ENCODE measurements at regions not wholly inside any gene's neighbourhood (a gene's known extent, or its start where the extent isn't known, plus 50 kb on each side); places are given as distances from the start of the nearest gene placed in this dataset.

DNA sequence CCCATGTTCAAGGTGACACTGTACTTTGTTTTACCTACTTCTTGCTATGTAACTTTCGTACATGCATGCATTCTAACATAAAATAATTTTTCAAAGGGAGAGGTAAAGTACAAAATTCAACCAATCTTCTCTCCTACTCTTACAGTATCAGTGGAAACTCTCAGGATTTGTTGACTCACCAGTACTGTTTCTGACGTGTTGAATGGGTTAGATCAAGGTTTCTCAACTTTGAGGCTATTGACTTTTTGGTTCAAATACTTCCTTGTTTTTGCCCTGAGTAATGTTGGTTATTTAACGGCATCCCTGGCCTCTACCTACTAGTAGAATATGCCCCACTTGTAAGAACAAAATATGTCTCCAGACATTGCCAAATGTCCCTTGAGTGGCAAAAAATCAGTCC, 94.6 kb upstream of the SMAD1 start:
- ATAC-seq (ENCODE audit: low read depth) (no peak), DNase-seq (ENCODE audit: low spot score in 2 of 2) (no peak)
- Mint-ChIP-seq H3K27me3 (peaks cover 15% of the 10 kb centered on the region), H3K36me3 (no peaks in the 10 kb centered on the region), H3K27ac (no peak overlapping the region), H3K9me3 (peaks cover 5% of the 10 kb centered on the region), H3K4me1 (no peaks in the 10 kb centered on the region), H3K4me3 (no peak overlapping the region)

DNA sequence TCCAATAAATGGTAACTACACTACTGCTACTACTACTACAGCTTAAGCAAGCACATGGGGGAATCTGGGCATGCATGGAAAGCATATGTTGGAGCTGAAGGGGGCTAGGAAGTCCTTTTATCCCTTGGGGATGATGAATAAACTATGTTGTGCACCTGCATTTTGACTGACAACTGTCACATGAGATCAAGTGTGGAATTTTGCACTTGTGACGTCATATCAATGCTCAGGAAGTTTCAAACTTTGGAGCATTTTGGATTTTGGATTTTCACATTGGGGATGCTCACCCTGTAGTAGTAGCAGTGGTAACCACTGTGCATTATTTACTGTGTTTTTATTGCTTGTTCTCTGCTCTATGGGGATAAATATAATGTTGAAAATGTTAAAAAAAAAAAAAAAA, 100.5 kb upstream of the SMAD1 start:
- DNase-seq (ENCODE audit: low spot score in 2 of 2) (no peak), ATAC-seq (ENCODE audit: low read depth) (no peak)
- no peaks in the 10 kb centered on the region for H3K4me1 Mint-ChIP-seq
- H3K27ac Mint-ChIP-seq = no peak overlapping the region
- H3K4me3 Mint-ChIP-seq = no peak overlapping the region
- H3K9me3 Mint-ChIP-seq = peaks cover 5% of the 10 kb centered on the region
- peaks cover 3% of the 10 kb centered on the region for H3K27me3 Mint-ChIP-seq
- H3K36me3 Mint-ChIP-seq = no peaks in the 10 kb centered on the region

DNA sequence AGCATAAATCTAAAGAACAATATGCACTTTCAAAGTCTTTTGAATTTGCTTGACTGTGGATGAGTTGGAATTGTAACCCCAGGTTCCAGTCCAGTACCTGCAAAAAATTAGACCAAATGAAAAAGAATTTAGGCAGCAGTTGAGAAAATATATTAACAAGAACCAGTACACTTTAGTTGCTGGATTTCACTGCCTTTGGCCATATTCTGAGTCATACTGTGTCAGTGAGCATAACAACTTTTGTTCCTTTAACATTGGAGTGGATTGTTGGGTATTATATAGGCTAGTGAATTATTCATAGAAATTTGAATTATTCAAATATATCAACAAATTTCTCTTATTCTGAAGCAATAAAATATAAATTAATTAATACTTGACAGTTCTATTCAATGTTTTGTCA, 101.5 kb upstream of the SMAD1 start:
- Mint-ChIP-seq H3K36me3 (no peaks in the 10 kb centered on the region), H3K4me1 (no peaks in the 10 kb centered on the region), H3K9me3 (peaks cover 4% of the 10 kb centered on the region), H3K27ac (no peak overlapping the region), H3K27me3 (peaks cover 3% of the 10 kb centered on the region), H3K4me3 (no peak overlapping the region)
- no peak for DNase-seq (ENCODE audit: low spot score in 2 of 2)
- ATAC-seq (ENCODE audit: low read depth) = no peak

DNA sequence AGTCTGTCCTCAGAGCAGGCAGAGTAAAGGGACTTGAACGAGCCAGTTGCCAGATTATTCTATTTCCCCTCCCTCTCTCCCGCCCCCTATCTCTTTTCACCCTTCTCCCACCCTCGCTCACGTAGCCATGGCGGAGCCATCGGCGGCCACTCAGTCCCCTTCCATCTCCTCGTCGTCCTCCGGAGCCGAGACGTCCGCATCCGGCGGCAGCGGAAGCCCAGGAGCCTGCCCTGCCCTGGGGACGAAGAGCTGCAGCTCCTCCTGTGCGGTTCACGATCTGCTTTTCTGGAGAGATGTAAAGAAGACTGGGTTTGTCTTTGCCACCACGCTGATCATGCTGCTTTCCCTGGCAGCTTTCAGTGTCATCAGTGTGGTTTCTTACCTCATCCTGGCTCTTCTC, 106.2 kb upstream of the SMAD1 start:
- Mint-ChIP-seq H3K36me3 (peaks cover under 1% of the 10 kb centered on the region), H3K4me3 (no peak overlapping the region), H3K4me1 (no peaks in the 10 kb centered on the region), H3K27ac (no peak overlapping the region), H3K9me3 (no peaks in the 10 kb centered on the region), H3K27me3 (peaks cover 2% of the 10 kb centered on the region)
- DNase-seq (ENCODE audit: low spot score in 2 of 2) = no peak
- ATAC-seq (ENCODE audit: low read depth) = no peak

DNA sequence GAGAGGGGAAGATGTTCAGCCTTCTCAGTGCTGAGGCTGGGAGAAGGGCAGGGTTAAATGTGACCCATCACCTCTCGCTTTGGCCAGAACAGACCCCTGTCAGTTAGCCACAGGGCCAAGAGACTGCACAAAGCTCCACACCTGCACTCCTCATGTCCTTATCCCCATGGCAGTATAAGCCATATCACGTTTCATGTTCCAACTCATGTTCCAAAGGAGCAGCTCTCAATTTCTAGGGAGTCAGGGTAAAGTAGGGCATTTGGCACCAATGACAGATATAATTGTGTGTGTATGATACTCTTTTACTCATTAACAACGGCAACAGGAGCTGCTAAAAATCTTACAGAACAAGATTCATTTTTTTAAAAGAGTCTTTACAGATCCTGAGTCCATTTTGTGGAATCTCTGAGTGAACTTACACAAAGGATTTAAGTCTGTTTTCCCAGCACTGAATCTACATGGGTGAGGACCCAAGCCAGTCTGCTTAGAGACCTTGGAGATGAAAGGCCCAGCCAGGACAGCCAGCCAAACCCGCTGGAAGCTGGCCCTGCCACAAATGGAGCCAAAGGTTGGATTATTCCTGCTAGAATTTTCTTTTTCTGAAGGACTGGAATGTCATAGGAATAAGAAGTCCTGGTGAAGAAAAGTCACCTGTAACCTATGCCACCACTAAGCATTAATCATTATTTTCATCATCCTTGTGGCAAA, 129.1 kb upstream of the SMAD1 start:
- Mint-ChIP-seq H3K4me3 (no peak overlapping the region), H3K4me1 (no peaks in the 10 kb centered on the region), H3K9me3 (peaks cover 4% of the 10 kb centered on the region), H3K36me3 (no peaks in the 10 kb centered on the region), H3K27ac (no peak overlapping the region), H3K27me3 (peaks cover 8% of the 10 kb centered on the region)
- ATAC-seq (ENCODE audit: low read depth) = no peak
- DNase-seq (ENCODE audit: low spot score in 2 of 2) = no peak

DNA sequence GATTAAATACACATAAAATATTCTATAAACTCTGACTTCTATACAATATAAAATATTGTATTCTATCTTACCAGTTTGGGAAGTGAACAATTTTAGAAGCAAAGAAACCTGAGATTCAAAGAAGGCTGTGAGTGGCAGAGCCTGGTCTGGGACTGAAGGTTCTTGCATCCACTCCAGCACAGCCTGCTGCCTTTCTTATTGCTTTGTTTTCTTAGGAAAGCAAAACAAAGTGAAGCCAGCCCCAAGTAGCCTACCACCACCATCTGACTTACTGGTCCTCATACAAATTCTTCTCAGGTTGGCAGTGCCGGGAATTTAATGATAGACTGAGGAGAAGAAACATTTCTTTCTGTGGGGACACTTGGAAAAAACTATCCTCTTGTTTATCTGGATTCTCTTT, 129.7 kb upstream of the SMAD1 start:
- H3K4me1 Mint-ChIP-seq = no peaks in the 10 kb centered on the region
- peaks cover 2% of the 10 kb centered on the region for H3K9me3 Mint-ChIP-seq
- H3K36me3 Mint-ChIP-seq = no peaks in the 10 kb centered on the region
- ATAC-seq (ENCODE audit: low read depth) (no peak), DNase-seq (ENCODE audit: low spot score in 2 of 2) (no peak)
- no peak overlapping the region for H3K4me3 Mint-ChIP-seq
- no peak overlapping the region for H3K27ac Mint-ChIP-seq
- H3K27me3 Mint-ChIP-seq = peaks cover 8% of the 10 kb centered on the region

DNA sequence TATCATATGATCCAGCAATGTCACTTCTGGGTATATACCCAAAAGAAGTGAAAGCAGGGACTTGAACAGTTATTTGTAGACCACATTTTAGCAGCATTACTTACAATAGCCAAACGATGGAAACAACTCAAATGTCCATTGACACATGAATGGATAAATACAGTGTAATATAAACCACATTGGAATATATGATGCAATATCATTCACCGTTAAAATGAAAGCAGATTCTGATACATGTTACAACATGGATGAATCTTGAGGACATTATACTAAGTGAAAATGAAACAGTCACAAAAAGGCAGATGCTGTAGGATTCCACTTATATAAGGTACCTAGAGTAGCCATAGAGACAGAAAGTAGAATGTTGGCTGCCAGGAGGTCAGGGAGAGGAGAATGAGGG, 130.5 kb upstream of the SMAD1 start:
- peaks cover 2% of the 10 kb centered on the region for H3K9me3 Mint-ChIP-seq
- ATAC-seq (ENCODE audit: low read depth) (no peak), DNase-seq (ENCODE audit: low spot score in 2 of 2) (no peak)
- no peak overlapping the region for H3K27ac Mint-ChIP-seq
- H3K27me3 Mint-ChIP-seq = peaks cover 10% of the 10 kb centered on the region
- no peak overlapping the region for H3K4me3 Mint-ChIP-seq
- no peaks in the 10 kb centered on the region for H3K36me3 Mint-ChIP-seq
- no peaks in the 10 kb centered on the region for H3K4me1 Mint-ChIP-seq

DNA sequence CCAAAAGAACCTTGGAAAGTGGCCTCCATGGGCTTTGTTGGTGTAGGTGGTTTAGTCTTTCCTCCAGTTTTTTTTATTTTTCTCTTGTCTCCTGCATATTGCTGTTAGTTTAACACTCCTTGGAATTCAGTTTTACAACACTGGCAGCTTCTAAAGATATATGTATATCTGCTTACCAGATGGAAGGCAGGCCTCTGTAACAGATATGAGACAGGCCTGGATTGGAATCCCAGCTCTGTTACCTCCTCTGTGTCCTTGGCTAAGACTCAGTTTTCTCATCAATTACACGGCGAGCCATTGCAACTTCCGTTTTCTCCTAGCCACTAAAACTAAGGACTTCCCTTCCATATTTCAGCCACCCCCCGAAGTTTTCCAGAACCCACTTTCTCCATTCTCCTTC, 133.4 kb upstream of the SMAD1 start:
- ATAC-seq (ENCODE audit: low read depth) (no peak), DNase-seq (ENCODE audit: low spot score in 2 of 2) (no peak)
- Mint-ChIP-seq H3K4me3 (no peak overlapping the region), H3K36me3 (no peaks in the 10 kb centered on the region), H3K27ac (no peak overlapping the region), H3K9me3 (peaks cover 2% of the 10 kb centered on the region), H3K4me1 (no peaks in the 10 kb centered on the region), H3K27me3 (peaks cover 10% of the 10 kb centered on the region)

DNA sequence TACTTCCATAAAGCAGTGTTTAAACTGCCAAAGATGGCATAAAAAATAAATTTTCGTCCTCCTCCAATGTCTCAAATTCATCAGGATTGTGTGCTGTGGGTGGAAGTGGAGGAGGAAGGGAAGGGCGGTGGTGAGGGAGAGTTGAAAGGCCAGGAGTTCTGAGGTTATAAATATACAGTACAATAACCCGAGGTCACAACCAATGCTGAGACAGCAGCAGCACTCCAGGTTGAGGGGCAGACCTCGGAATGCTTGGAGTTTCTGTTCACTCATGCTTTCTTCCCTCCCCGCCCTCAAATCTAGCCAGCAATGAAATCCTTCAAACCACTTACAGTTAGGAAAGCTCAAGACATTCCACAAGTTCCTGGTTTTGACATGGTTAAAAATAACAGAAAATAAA, 134.0 kb upstream of the SMAD1 start:
- DNase-seq (ENCODE audit: low spot score in 2 of 2) (no peak), ATAC-seq (ENCODE audit: low read depth) (no peak)
- Mint-ChIP-seq H3K4me3 (no peak overlapping the region), H3K27me3 (peaks cover 10% of the 10 kb centered on the region), H3K9me3 (peaks cover 2% of the 10 kb centered on the region), H3K4me1 (no peaks in the 10 kb centered on the region), H3K27ac (no peak overlapping the region), H3K36me3 (no peaks in the 10 kb centered on the region)

DNA sequence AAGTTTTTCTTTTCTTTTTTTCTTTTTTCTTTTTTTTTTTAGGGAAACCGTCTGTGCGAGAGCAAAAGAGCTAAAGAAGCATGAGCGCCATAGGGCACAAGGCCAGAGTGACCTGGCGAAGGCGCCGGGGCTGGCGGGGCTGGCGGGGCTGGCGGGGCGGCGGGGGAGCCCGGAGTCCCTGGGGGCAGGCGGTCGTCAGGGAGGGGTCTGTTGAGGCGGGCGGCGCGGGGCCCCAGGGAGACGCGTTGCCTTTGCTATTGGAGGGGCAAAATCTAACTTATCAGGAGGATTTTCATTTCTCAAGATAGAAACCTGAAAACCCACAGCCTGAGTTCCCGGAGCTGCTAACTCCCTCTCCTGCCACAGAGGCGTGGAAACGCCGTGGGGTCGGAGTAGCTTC, 135.6 kb upstream of the SMAD1 start:
- Mint-ChIP-seq H3K36me3 (no peaks in the 10 kb centered on the region), H3K9me3 (peaks cover 2% of the 10 kb centered on the region), H3K27me3 (peaks cover 13% of the 10 kb centered on the region), H3K4me1 (no peaks in the 10 kb centered on the region), H3K4me3 (no peak overlapping the region), H3K27ac (no peak overlapping the region)
- no peak for DNase-seq (ENCODE audit: low spot score in 2 of 2)
- no peak for ATAC-seq (ENCODE audit: low read depth)

DNA sequence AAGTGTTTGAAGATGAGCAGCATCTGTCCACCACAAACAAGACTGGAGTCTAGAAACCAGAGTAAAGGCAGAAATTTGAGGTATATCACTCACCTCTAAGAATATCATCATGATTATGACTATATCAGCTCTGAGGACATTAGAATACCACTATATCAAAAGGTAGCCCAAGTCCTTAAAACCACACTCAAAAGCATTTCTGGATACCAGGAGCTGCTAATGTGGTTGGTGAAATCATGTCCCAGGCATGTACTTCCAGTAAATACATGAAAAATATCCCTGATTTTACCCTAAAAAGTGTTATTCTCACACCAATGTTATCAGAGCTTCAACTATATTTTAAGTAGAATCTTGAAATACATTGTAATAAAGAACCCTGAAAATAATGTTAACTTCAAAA, 136.3 kb upstream of the SMAD1 start:
- Mint-ChIP-seq H3K27me3 (peaks cover 13% of the 10 kb centered on the region), H3K4me3 (no peak overlapping the region), H3K36me3 (no peaks in the 10 kb centered on the region), H3K4me1 (no peaks in the 10 kb centered on the region), H3K27ac (no peak overlapping the region), H3K9me3 (peaks cover 2% of the 10 kb centered on the region)
- ATAC-seq (ENCODE audit: low read depth) (no peak), DNase-seq (ENCODE audit: low spot score in 2 of 2) (no peak)

DNA sequence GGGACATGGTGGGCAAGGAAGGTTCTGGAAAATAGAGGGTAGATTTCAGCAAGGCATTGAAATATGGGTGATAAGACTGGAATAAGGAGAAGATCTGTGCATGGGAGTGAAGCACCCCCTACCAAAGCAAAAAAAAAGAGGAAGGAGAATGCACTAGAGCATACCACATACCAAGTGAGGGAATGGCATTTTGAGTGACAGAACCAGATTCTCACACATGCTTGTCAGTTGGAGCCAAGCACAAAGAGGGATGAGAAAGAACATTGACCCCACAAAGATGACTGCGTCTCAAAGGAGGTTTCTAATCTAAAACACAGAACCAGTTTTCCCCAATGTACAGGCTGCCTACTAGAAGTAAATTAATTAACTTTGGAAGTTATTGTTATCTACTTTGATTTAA, 140.3 kb upstream of the SMAD1 start:
- peaks cover 2% of the 10 kb centered on the region for H3K27me3 Mint-ChIP-seq
- no peaks in the 10 kb centered on the region for H3K9me3 Mint-ChIP-seq
- no peaks in the 10 kb centered on the region for H3K4me1 Mint-ChIP-seq
- DNase-seq (ENCODE audit: low spot score in 2 of 2) = no peak
- H3K4me3 Mint-ChIP-seq = no peak overlapping the region
- ATAC-seq (ENCODE audit: low read depth) = no peak
- H3K27ac Mint-ChIP-seq = no peak overlapping the region
- H3K36me3 Mint-ChIP-seq = no peaks in the 10 kb centered on the region

DNA sequence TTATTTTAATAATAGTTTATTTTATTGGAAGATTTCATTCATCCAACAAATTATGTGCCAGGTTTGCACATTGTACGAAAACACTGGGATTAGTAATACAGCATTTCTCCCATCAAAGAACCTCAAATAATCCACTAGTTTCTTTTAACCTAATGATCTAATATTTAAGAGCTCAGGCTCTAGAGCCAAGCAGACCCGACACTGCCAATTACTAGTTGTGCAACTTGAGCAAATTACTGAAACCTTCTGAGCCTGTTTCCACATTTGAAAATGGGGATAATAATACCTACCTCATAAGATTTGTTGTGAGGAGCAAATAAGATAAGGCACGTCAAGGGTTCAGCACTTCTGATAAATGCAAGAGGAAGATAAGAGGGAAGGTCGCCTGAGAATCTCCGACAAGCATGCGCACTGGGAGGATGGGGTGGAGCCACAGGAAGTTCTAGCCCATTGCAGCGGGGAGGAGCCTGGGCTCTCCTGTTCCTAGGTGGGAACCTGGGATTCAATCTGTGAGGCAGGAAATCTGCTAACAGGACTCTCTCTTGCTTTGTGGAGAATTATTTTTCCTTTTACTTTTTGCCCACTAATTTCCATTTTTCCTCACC, 141.5 kb upstream of the SMAD1 start:
- Mint-ChIP-seq H3K4me3 (no peak overlapping the region), H3K9me3 (no peaks in the 10 kb centered on the region), H3K27ac (no peak overlapping the region), H3K4me1 (no peaks in the 10 kb centered on the region), H3K27me3 (peaks cover 2% of the 10 kb centered on the region), H3K36me3 (no peaks in the 10 kb centered on the region)
- ATAC-seq (ENCODE audit: low read depth) (no peak), DNase-seq (ENCODE audit: low spot score in 2 of 2) (no peak)

DNA sequence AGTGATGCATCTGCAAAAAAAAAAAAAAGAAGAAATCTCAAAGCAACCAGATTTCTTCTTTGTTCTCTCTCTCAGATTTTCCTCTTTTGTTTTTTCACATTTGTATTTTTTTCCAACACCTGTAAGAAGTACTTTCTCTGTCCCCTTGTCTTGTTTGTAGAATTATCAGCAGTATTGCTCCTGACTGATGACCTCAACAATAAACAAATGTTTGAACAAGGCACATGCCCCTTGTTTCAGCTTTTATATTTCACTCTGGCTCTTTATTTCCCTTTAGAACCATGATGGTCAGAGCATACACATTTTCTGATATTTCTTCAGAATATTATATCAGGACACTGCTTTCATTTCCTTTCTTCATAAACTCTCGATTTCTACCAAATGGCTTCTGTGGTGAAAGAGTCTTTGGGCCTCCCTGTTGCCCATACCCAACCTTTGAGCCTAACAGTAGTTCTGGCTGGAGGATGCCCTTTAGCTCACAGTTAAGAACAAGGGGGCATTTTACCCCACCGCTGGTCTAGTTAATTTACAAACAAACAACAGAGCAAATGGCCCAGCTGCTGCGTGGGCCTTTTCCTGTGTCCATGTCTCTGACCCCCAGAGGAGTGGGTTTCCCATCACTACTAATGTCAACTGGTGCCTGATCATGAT, 142.5 kb upstream of the SMAD1 start:
- no peaks in the 10 kb centered on the region for H3K4me1 Mint-ChIP-seq
- H3K27me3 Mint-ChIP-seq = peaks cover 2% of the 10 kb centered on the region
- ATAC-seq (ENCODE audit: low read depth) (no peak), DNase-seq (ENCODE audit: low spot score in 2 of 2) (no peak)
- H3K27ac Mint-ChIP-seq = no peak overlapping the region
- H3K36me3 Mint-ChIP-seq = no peaks in the 10 kb centered on the region
- H3K4me3 Mint-ChIP-seq = no peak overlapping the region
- no peaks in the 10 kb centered on the region for H3K9me3 Mint-ChIP-seq

DNA sequence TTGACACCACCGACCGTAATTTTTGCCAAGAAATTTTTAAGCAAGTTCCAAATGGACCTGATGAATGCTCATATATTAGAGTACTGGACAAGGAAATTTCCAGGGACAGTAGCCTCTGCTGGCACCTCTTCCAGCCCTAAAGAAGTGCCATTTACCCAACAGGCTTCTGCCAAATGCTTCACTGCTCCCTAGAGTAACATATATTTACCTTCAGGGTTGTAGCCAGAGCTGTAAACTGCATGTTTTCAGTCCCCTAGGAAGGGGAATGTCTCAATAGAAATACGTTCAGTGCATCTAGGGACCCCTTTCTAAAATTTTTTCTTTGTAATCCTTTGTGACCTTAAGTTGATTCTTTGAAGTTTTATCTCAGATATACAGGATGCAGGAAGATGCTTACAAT, 143.1 kb upstream of the SMAD1 start:
- ATAC-seq (ENCODE audit: low read depth) (no peak), DNase-seq (ENCODE audit: low spot score in 2 of 2) (no peak)
- Mint-ChIP-seq H3K9me3 (no peaks in the 10 kb centered on the region), H3K4me1 (no peaks in the 10 kb centered on the region), H3K27ac (no peak overlapping the region), H3K4me3 (no peak overlapping the region), H3K36me3 (no peaks in the 10 kb centered on the region), H3K27me3 (peaks cover 2% of the 10 kb centered on the region)
